C4-2B (cell line): ENCODE measurements at regions not wholly inside any gene's neighbourhood (a gene's known extent, or its start where the extent isn't known, plus 50 kb on each side); places are given as distances from the start of the nearest gene placed in this dataset.

Experiments
- ZFX ChIP-seq: fragments of 450-650 bp; IDR thresholded peaks from 2 replicates; pipeline ENCODE4 v1.6.1; 2017
- TF ChIP-seq, protein P1 (sequence below): fragments of 450-650 bp; conservative IDR thresholded peaks from 2 replicates; pipeline ENCODE4 v1.5.1; 2017; ENCODE audit warnings: mild to moderate bottlenecking

DNA sequence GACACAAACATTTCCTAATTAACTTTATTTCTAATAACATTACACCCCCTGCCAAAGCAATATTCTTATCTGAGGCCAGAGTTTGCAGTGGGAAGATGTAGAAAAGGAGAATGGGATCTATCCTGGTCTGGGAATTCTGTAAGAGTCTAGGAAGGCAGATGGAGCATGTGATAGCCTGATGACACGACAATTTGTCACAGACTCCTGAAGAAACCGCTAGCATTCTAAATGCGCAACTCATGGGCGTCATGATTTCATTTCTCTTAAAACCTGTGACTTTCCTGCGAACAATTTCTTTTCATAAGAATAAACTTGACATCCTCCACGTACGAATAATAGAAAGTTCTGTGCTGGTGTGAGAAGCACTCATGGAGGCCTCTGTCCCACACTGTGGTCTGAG is 72.9 kb upstream of the ATP10A start:
- TF ChIP-seq, protein P1, sequence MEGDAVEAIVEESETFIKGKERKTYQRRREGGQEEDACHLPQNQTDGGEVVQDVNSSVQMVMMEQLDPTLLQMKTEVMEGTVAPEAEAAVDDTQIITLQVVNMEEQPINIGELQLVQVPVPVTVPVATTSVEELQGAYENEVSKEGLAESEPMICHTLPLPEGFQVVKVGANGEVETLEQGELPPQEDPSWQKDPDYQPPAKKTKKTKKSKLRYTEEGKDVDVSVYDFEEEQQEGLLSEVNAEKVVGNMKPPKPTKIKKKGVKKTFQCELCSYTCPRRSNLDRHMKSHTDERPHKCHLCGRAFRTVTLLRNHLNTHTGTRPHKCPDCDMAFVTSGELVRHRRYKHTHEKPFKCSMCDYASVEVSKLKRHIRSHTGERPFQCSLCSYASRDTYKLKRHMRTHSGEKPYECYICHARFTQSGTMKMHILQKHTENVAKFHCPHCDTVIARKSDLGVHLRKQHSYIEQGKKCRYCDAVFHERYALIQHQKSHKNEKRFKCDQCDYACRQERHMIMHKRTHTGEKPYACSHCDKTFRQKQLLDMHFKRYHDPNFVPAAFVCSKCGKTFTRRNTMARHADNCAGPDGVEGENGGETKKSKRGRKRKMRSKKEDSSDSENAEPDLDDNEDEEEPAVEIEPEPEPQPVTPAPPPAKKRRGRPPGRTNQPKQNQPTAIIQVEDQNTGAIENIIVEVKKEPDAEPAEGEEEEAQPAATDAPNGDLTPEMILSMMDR: no peak
- no peak for TF ChIP-seq ZFX
